ENCODE measurements at regions not wholly inside any gene's neighbourhood (a gene's known extent, or its start where the extent isn't known, plus 50 kb on each side); places are given as distances from the start of the nearest gene placed in this dataset.

GRCh38 chr10:65701168-65701776, 1224.6 kb upstream of the LRRTM3 start:
- TF ChIP-seq, protein P1, sequence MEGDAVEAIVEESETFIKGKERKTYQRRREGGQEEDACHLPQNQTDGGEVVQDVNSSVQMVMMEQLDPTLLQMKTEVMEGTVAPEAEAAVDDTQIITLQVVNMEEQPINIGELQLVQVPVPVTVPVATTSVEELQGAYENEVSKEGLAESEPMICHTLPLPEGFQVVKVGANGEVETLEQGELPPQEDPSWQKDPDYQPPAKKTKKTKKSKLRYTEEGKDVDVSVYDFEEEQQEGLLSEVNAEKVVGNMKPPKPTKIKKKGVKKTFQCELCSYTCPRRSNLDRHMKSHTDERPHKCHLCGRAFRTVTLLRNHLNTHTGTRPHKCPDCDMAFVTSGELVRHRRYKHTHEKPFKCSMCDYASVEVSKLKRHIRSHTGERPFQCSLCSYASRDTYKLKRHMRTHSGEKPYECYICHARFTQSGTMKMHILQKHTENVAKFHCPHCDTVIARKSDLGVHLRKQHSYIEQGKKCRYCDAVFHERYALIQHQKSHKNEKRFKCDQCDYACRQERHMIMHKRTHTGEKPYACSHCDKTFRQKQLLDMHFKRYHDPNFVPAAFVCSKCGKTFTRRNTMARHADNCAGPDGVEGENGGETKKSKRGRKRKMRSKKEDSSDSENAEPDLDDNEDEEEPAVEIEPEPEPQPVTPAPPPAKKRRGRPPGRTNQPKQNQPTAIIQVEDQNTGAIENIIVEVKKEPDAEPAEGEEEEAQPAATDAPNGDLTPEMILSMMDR (IDR thresholded peaks at IDR 0.05): no peak
- no peak for TF ChIP-seq EZH2 (IDR thresholded peaks at IDR 0.05; ENCODE audit: borderline replicate concordance, insufficient read depth, low read depth, low read length, poor library complexity, severe bottlenecking)

Measured in B cell (primary cell).